Progenitor cell of endocrine pancreas (in vitro differentiated cells): ENCODE measurements at regions not wholly inside any gene's neighbourhood (a gene's known extent, or its start where the extent isn't known, plus 50 kb on each side); places are given as distances from the start of the nearest gene placed in this dataset.
A peak's percentile ranks its signal among the peaks of the same experiment; 100 is the strongest.

ENCODE experiments used
- DNase-seq: peaks from one replicate; pipeline ENCODE4 v3.0.0; 2021; ENCODE audit warnings: low spot score; ENCODE audit not compliant: unreplicated experiment
- H3K27ac Mint-ChIP-seq: 2 replicates; pipeline ENCODE4 v1.8.0; 2021; ENCODE audit warnings: mild to moderate bottlenecking, moderate library complexity, mixed read lengths
- H3K27me3 Mint-ChIP-seq: 2 replicates; pipeline ENCODE4 v1.8.0; 2021; ENCODE audit warnings: mixed read lengths
- H3K36me3 Mint-ChIP-seq: 2 replicates; pipeline ENCODE4 v1.8.0; 2022; ENCODE audit warnings: mixed read lengths; ENCODE audit not compliant: insufficient read depth
- H3K4me1 Mint-ChIP-seq: 2 replicates; pipeline ENCODE4 v1.8.0; 2021; ENCODE audit warnings: low read depth, mixed read lengths
- H3K4me3 Mint-ChIP-seq: 2 replicates; pipeline ENCODE4 v1.8.0; 2021; ENCODE audit warnings: low read depth, mild to moderate bottlenecking, moderate library complexity, mixed read lengths
- H3K9me3 Mint-ChIP-seq: 2 replicates; pipeline ENCODE4 v1.8.0; 2021; ENCODE audit warnings: low read depth, mixed read lengths
- CTCF ChIP-seq: fragments of 200-600 bp; sonication (generic); IDR thresholded peaks from one replicate; pipeline ENCODE4 v1.5.0; 2021; ENCODE audit warnings: antibody characterized with exemption, mild to moderate bottlenecking; ENCODE audit not compliant: unreplicated experiment

- no peak overlapping the region for H3K27ac Mint-ChIP-seq
- no peak overlapping the region for H3K4me3 Mint-ChIP-seq
- H3K36me3 Mint-ChIP-seq, result no peaks in the 10 kb centered on the region
- H3K27me3 Mint-ChIP-seq, result no peaks in the 10 kb centered on the region
- TF ChIP-seq CTCF, result no peak
- DNase-seq, result no peak
- H3K9me3 Mint-ChIP-seq, result peaks cover 4% of the 10 kb centered on the region
- peaks cover 27% of the 10 kb centered on the region for H3K4me1 Mint-ChIP-seq
These were observed 237.0 kb upstream of the SSTR1 start for GRCh38 chr14:37970696-37971095.

GRCh38 chr14:37972941-37973887 is 234.5 kb upstream of the SSTR1 start:
- H3K4me3 Mint-ChIP-seq, result no peak overlapping the region
- no peak for TF ChIP-seq CTCF
- H3K36me3 Mint-ChIP-seq, result peaks cover 3% of the 10 kb centered on the region
- peaks cover 27% of the 10 kb centered on the region for H3K4me1 Mint-ChIP-seq
- no peak for DNase-seq
- no peak overlapping the region for H3K27ac Mint-ChIP-seq
- no peaks in the 10 kb centered on the region for H3K27me3 Mint-ChIP-seq
- peaks cover 7% of the 10 kb centered on the region for H3K9me3 Mint-ChIP-seq

GRCh38 chr14:37974421-37974820 is 233.3 kb upstream of the SSTR1 start:
- H3K36me3 Mint-ChIP-seq, result peaks cover 5% of the 10 kb centered on the region
- no peak for DNase-seq
- H3K9me3 Mint-ChIP-seq, result peaks cover 8% of the 10 kb centered on the region
- no peaks in the 10 kb centered on the region for H3K27me3 Mint-ChIP-seq
- TF ChIP-seq CTCF, result no peak
- H3K4me1 Mint-ChIP-seq, result peaks cover 16% of the 10 kb centered on the region
- H3K27ac Mint-ChIP-seq, result no peak overlapping the region
- H3K4me3 Mint-ChIP-seq, result no peak overlapping the region

- Mint-ChIP-seq H3K27me3 (no peaks in the 10 kb centered on the region), H3K36me3 (peaks cover 13% of the 10 kb centered on the region), H3K4me3 (no peak overlapping the region), H3K4me1 (peaks cover 6% of the 10 kb centered on the region), H3K9me3 (peaks cover 18% of the 10 kb centered on the region), H3K27ac (no peak overlapping the region)
- no peak for TF ChIP-seq CTCF
- no peak for DNase-seq
These were observed 230.2 kb upstream of the SSTR1 start for GRCh38 chr14:37977481-37977880.

GRCh38 chr14:37985826-37986470 is 221.8 kb upstream of the SSTR1 start:
- H3K9me3 Mint-ChIP-seq, result peaks cover 4% of the 10 kb centered on the region
- TF ChIP-seq CTCF, result peak; percentile 80
- no peak overlapping the region for H3K27ac Mint-ChIP-seq
- no peak overlapping the region for H3K4me3 Mint-ChIP-seq
- H3K4me1 Mint-ChIP-seq, result no peaks in the 10 kb centered on the region
- peak; percentile 12 for DNase-seq
- H3K36me3 Mint-ChIP-seq, result peaks cover 4% of the 10 kb centered on the region
- no peaks in the 10 kb centered on the region for H3K27me3 Mint-ChIP-seq
